ENCODE measurements at regions not wholly inside any gene's neighbourhood (a gene's known extent, or its start where the extent isn't known, plus 50 kb on each side); places are given as distances from the start of the nearest gene placed in this dataset.

- no peak overlapping the region for H3K4me3 ChIP-seq (ENCODE audit: low read depth, low read length)
- in situ Hi-C loops (cut with HindIII; ENCODE audit: low sequenced_read_pairs): no loop called here
- DNase-seq (ENCODE audit: low read depth, low spot score): peak; percentile 46
- no peak for TF ChIP-seq CTCF (IDR thresholded peaks at IDR 0.05; ENCODE audit: low read depth, low read length)
These were observed 82.6 kb downstream of the PCDH7 start for GRCh38 chr4:30802622-30803323.

- no peak for TF ChIP-seq CTCF (IDR thresholded peaks at IDR 0.05; ENCODE audit: low read depth, low read length)
- in situ Hi-C loops (cut with HindIII; ENCODE audit: low sequenced_read_pairs): no loop called here
- H3K4me3 ChIP-seq (ENCODE audit: low read depth, low read length): no peak overlapping the region
- no peak for DNase-seq (ENCODE audit: low read depth, low spot score)
These were observed 88.1 kb downstream of the PCDH7 start for GRCh38 chr4:30808276-30808675.

DNA sequence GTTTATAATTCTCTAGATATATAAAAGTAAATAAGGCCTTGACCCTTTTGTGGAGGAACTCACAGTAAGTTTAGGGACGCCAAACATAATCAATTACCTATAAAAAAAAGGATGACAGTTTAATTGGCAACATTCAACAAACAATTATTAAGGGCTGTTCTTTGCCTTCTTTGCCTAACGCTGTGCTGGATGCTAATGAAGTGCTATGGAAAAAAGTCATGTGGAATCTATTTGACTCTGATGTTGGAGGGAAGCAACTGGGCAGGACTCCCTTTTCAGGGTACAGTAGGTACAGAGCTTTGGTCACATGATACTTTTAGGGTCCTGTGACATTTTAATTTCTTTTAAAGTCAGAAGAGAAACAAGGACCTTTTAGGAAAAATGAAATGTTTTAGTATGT is 91.1 kb downstream of the PCDH7 start:
- no peak for DNase-seq (ENCODE audit: low read depth, low spot score)
- H3K4me3 ChIP-seq (ENCODE audit: low read depth, low read length): no peak overlapping the region
- TF ChIP-seq CTCF (IDR thresholded peaks at IDR 0.05; ENCODE audit: low read depth, low read length): no peak
- in situ Hi-C loops (cut with HindIII; ENCODE audit: low sequenced_read_pairs): no loop called here

DNA sequence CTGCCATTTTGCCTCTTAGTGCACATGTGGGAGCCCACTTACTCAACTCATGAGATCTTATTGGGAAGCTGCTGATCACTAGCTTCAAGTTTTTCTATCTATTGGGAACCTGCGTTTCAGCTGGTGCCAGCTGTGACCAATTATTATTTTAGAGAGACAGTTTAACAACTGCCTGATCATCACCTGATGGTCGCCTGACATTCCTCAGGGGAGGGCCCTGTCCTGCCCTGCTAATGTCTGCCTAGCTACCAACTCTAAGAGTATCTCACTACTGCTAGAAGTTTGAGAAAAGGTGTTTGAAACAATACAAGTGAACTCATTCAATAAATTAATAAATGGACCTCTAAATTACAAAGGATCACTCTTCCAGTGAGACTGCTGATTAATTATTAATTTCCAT is 95.5 kb downstream of the PCDH7 start:
- no peak overlapping the region for H3K4me3 ChIP-seq (ENCODE audit: low read depth, low read length)
- TF ChIP-seq CTCF (IDR thresholded peaks at IDR 0.05; ENCODE audit: low read depth, low read length): no peak
- in situ Hi-C loops (cut with HindIII; ENCODE audit: low sequenced_read_pairs): no loop called here
- no peak for DNase-seq (ENCODE audit: low read depth, low spot score)

GRCh38 chr4:30817447-30817846 is 97.3 kb downstream of the PCDH7 start:
- in situ Hi-C loops (cut with HindIII; ENCODE audit: low sequenced_read_pairs): no loop called here
- TF ChIP-seq CTCF (IDR thresholded peaks at IDR 0.05; ENCODE audit: low read depth, low read length): no peak
- H3K4me3 ChIP-seq (ENCODE audit: low read depth, low read length): no peak overlapping the region
- no peak for DNase-seq (ENCODE audit: low read depth, low spot score)

DNA sequence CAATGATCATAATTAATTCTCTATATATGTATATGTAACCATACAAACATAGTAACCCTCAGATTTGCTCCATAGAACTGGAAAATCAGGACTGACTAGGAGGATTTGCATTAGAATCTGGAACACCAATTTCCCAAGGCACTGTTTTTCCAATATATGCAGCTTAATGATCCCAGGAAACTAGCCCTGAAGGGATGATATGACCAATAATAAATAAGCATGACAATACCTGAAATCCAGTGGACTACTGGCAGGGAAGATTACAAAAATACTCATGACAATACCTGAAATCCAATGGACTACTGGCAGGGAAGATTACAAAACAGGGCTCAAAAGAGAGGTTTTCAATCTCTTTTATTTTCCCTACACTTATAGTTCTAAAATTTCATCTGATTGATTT is 98.4 kb downstream of the PCDH7 start:
- TF ChIP-seq CTCF (IDR thresholded peaks at IDR 0.05; ENCODE audit: low read depth, low read length): no peak
- in situ Hi-C loops (cut with HindIII; ENCODE audit: low sequenced_read_pairs): no loop called here
- H3K4me3 ChIP-seq (ENCODE audit: low read depth, low read length): no peak overlapping the region
- DNase-seq (ENCODE audit: low read depth, low spot score): no peak

Data from astrocyte of the spinal cord (primary cell).